IPS-NIHi11 (cell line): ENCODE measurements at regions not wholly inside any gene's neighbourhood (a gene's known extent, or its start where the extent isn't known, plus 50 kb on each side); places are given as distances from the start of the nearest gene placed in this dataset.

Experiments
- DNase-seq: peaks from one replicate; pipeline ENCODE4 v3.0.0; 2012; ENCODE audit warnings: mixed read lengths, low spot score

- no peak for DNase-seq
Measured at GRCh38 chr13:100940658-100941057, 266.1 kb upstream of the TMTC4 start.

GRCh38 chr13:100933841-100934240, 259.2 kb upstream of the TMTC4 start:
- no peak for DNase-seq

- no peak for DNase-seq
Measured at GRCh38 chr13:100922599-100922998, 248.0 kb upstream of the TMTC4 start.

- no peak for DNase-seq
Measured at GRCh38 chr13:100921139-100921538, 246.5 kb upstream of the TMTC4 start.

- no peak for DNase-seq
Measured at GRCh38 chr13:100917011-100917410, 242.4 kb upstream of the TMTC4 start.

GRCh38 chr13:100913143-100913542, 238.5 kb upstream of the TMTC4 start:
- DNase-seq: no peak

- no peak for DNase-seq
Measured at GRCh38 chr13:100904293-100904976, 229.8 kb upstream of the TMTC4 start.

GRCh38 chr13:100899720-100900316, 225.2 kb upstream of the TMTC4 start:
- DNase-seq: no peak

- DNase-seq: no peak
Measured at GRCh38 chr13:100898431-100898830, 223.8 kb upstream of the TMTC4 start.

- no peak for DNase-seq
Measured at GRCh38 chr13:100895651-100896050, 221.1 kb upstream of the TMTC4 start.

- no peak for DNase-seq
Measured at GRCh38 chr13:100892981-100893380, 218.4 kb upstream of the TMTC4 start.

GRCh38 chr13:100890645-100891044, 216.1 kb upstream of the TMTC4 start:
- no peak for DNase-seq

GRCh38 chr13:100887729-100888151, 213.1 kb upstream of the TMTC4 start:
- no peak for DNase-seq

GRCh38 chr13:100883453-100883852, 208.9 kb upstream of the TMTC4 start:
- DNase-seq: no peak

- DNase-seq: no peak
Measured at GRCh38 chr13:100881291-100881864, 206.8 kb upstream of the TMTC4 start.

GRCh38 chr13:100880166-100880565, 205.6 kb upstream of the TMTC4 start:
- DNase-seq: no peak

GRCh38 chr13:100879255-100879654, 204.7 kb upstream of the TMTC4 start:
- DNase-seq: no peak

- no peak for DNase-seq
Measured at GRCh38 chr13:100876044-100876403, 201.4 kb upstream of the TMTC4 start.

- no peak for DNase-seq
Measured at GRCh38 chr13:100875392-100876043, 200.9 kb upstream of the TMTC4 start.

- DNase-seq: no peak
Measured at GRCh38 chr13:100872761-100873160, 198.2 kb upstream of the TMTC4 start.

- DNase-seq: no peak
Measured at GRCh38 chr13:100870898-100871297, 196.3 kb upstream of the TMTC4 start.

GRCh38 chr13:100860866-100861265, 186.3 kb upstream of the TMTC4 start:
- no peak for DNase-seq

- DNase-seq: no peak
Measured at GRCh38 chr13:100859861-100860260, 185.3 kb upstream of the TMTC4 start.
